Mucosa of rectum (tissue), 2 donors: ENCODE measurements at regions not wholly inside any gene's neighbourhood (a gene's known extent, or its start where the extent isn't known, plus 50 kb on each side); places are given as distances from the start of the nearest gene placed in this dataset.
A peak's percentile ranks its signal among the peaks of the same experiment; 100 is the strongest.

Experiments used
- H3K27ac ChIP-seq, 2 donors: one replicate each; pipeline ENCODE4 v1.7.0; 2013; ENCODE audit warnings: inconsistent platforms in 2 of 2, low read depth in 2 of 2, low read length in 2 of 2
- H3K27me3 ChIP-seq, 2 donors: one replicate each; pipeline ENCODE4 v1.7.0; 2013; ENCODE audit warnings: low read length in 2 of 2; ENCODE audit not compliant: control insufficient read depth in 2 of 2, insufficient read depth in 2 of 2
- H3K36me3 ChIP-seq, 2 donors: one replicate each; pipeline ENCODE4 v1.7.0; 2013; ENCODE audit warnings: low read length in 2 of 2; ENCODE audit not compliant: control insufficient read depth in 2 of 2, insufficient read depth in 2 of 2
- H3K4me1 ChIP-seq, 2 donors: one replicate each; pipeline ENCODE4 v1.7.0; 2013; ENCODE audit warnings: low read length in 2 of 2, mild to moderate bottlenecking in 1 of 2; ENCODE audit not compliant: control insufficient read depth in 2 of 2, insufficient read depth in 2 of 2
- H3K4me3 ChIP-seq, 2 donors: one replicate each; pipeline ENCODE4 v1.7.0; 2013; ENCODE audit warnings: low read length in 2 of 2
- H3K9ac ChIP-seq, 2 donors: one replicate each; pipeline ENCODE4 v1.7.0; 2013; ENCODE audit warnings: low read length in 2 of 2, low read depth in 1 of 2, mild to moderate bottlenecking in 1 of 2
- H3K9me3 ChIP-seq, 2 donors: one replicate each; pipeline ENCODE4 v1.7.0; 2013; ENCODE audit warnings: low read length in 2 of 2; ENCODE audit not compliant: control insufficient read depth in 2 of 2
- donor health status: healthy.
- donor health status: Normal muscosa, but diverticular disease.

GRCh38 chr1:221804303-221804702 lies 62.4 kb upstream of the DUSP10 start:
- H3K4me1 ChIP-seq: peaks cover 0 to 4% of the 10 kb centered on the region in 2 donors
- no peaks in the 10 kb centered on the region for H3K27me3 ChIP-seq
- no peaks in the 10 kb centered on the region for H3K36me3 ChIP-seq
- H3K9ac ChIP-seq: no peak overlapping the region
- H3K4me3 ChIP-seq: no peak overlapping the region
- no peak overlapping the region for H3K27ac ChIP-seq
- H3K9me3 ChIP-seq: no peaks in the 10 kb centered on the region

- H3K27ac ChIP-seq: no peak overlapping the region
- H3K4me1 ChIP-seq: no peaks in the 10 kb centered on the region
- no peak overlapping the region for H3K9ac ChIP-seq
- no peak overlapping the region for H3K4me3 ChIP-seq
- H3K36me3 ChIP-seq: no peaks in the 10 kb centered on the region
- no peaks in the 10 kb centered on the region for H3K9me3 ChIP-seq
- no peaks in the 10 kb centered on the region for H3K27me3 ChIP-seq
Observed at GRCh38 chr1:221801773-221802516, 60.1 kb upstream of the DUSP10 start.

- H3K27ac ChIP-seq: no peak overlapping the region
- no peak overlapping the region for H3K9ac ChIP-seq
- no peaks in the 10 kb centered on the region for H3K27me3 ChIP-seq
- H3K36me3 ChIP-seq: no peaks in the 10 kb centered on the region
- no peaks in the 10 kb centered on the region for H3K4me1 ChIP-seq
- H3K4me3 ChIP-seq: no peak overlapping the region
- H3K9me3 ChIP-seq: no peaks in the 10 kb centered on the region
Observed at GRCh38 chr1:221801251-221801661, 59.4 kb upstream of the DUSP10 start.

GRCh38 chr1:221800831-221801230 lies 58.9 kb upstream of the DUSP10 start:
- Histone ChIP-seq H3K27ac (no peak overlapping the region), H3K4me1 (no peaks in the 10 kb centered on the region), H3K36me3 (no peaks in the 10 kb centered on the region), H3K9ac (no peak overlapping the region), H3K9me3 (no peaks in the 10 kb centered on the region), H3K4me3 (no peak overlapping the region), H3K27me3 (no peaks in the 10 kb centered on the region)

DNA sequence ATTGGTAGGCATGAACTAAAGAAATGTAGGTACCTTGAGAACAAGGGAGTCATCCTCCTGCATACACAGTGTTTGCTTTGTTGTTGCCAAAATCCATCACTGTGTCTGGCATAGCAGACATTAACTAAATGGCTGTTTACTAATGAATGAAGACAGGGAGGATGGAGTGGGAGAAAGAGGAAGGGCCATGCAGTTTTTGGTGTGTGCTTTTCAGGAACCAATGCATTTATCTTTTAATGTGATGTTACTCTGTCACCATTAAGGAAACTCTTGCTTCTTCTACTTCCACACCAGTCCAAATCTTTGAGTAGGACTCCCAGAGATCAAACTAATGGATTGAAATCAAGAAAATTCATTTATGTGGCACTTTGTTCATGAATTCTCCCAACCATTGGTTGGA lies 55.6 kb upstream of the DUSP10 start:
- Histone ChIP-seq H3K27me3 (no peaks in the 10 kb centered on the region), H3K4me3 (no peak overlapping the region), H3K27ac (no peak overlapping the region), H3K36me3 (no peaks in the 10 kb centered on the region), H3K9ac (no peak overlapping the region), H3K9me3 (no peaks in the 10 kb centered on the region), H3K4me1 (no peaks in the 10 kb centered on the region)

DNA sequence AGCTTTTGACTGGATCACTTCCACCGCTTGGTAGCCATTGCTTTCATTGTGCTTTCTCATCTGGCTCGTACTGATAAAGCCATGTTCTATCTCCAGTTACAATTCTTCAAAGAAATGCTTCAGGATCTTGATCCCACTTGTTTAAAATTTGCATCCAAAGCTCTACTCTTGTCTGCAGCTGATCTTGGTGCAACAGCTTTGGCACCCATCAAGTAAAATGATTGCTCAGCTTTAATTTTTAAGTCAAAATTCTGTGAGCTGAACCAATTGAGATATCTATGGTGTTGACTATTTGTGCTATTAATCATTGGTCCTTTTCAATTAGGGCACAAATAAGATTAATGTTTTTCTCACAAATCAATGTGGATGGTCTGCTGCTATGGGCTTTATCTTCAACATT lies 54.8 kb upstream of the DUSP10 start:
- Histone ChIP-seq H3K9ac (no peak overlapping the region), H3K27ac (no peak overlapping the region)

GRCh38 chr1:221795380-221795779 lies 53.5 kb upstream of the DUSP10 start:
- no peaks in the 10 kb centered on the region for H3K9me3 ChIP-seq
- H3K9ac ChIP-seq: no peak overlapping the region
- no peaks in the 10 kb centered on the region for H3K27me3 ChIP-seq
- no peak overlapping the region for H3K27ac ChIP-seq
- no peak overlapping the region for H3K4me3 ChIP-seq
- H3K36me3 ChIP-seq: no peaks in the 10 kb centered on the region
- H3K4me1 ChIP-seq: no peaks in the 10 kb centered on the region

More for the DNA sequence above, 54.8 kb upstream of the DUSP10 start:
- Histone ChIP-seq H3K36me3 (no peaks in the 10 kb centered on the region), H3K4me1 (no peaks in the 10 kb centered on the region), H3K9me3 (no peaks in the 10 kb centered on the region), H3K27me3 (no peaks in the 10 kb centered on the region), H3K4me3 (no peak overlapping the region)

- Histone ChIP-seq H3K27me3 (no peaks in the 10 kb centered on the region), H3K4me1 (no peaks in the 10 kb centered on the region), H3K36me3 (no peaks in the 10 kb centered on the region), H3K9me3 (no peaks in the 10 kb centered on the region), H3K4me3 (no peak overlapping the region), H3K9ac (no peak overlapping the region), H3K27ac (no peak overlapping the region)
Observed at GRCh38 chr1:221794935-221795334, 53.0 kb upstream of the DUSP10 start.

DNA sequence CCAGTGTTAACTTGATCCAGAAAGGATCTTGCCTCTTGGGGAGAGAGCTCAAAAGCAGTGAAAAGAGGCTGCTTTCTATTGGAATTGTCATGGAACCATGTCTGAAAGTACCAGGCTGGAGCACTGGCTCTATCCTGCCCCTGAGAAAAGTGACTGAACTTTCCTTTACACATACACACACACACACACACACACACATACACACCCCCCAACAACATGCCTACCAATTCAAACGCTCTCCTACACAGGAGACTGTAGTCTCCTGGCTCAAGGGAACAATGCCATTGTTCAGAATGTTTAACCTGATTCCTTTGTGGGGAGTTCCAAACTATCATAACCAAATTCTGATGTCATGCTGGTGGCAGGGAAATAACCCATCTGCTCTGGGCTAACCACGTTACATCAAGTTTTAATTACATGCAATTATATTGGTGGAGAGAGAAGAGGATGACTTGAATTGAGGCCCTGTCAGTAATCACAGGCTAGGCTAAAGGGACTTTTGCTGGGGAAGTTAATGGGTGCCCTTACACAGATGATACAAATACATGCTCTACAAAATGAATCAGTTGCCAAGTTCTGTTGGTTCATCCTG lies 52.3 kb upstream of the DUSP10 start:
- Histone ChIP-seq H3K4me3 (no peak overlapping the region), H3K4me1 (no peaks in the 10 kb centered on the region), H3K27ac (peak overlapping the region in 1 of 2 donors; percentile 50), H3K9me3 (no peaks in the 10 kb centered on the region), H3K27me3 (no peaks in the 10 kb centered on the region), H3K9ac (no peak overlapping the region), H3K36me3 (no peaks in the 10 kb centered on the region)

DNA sequence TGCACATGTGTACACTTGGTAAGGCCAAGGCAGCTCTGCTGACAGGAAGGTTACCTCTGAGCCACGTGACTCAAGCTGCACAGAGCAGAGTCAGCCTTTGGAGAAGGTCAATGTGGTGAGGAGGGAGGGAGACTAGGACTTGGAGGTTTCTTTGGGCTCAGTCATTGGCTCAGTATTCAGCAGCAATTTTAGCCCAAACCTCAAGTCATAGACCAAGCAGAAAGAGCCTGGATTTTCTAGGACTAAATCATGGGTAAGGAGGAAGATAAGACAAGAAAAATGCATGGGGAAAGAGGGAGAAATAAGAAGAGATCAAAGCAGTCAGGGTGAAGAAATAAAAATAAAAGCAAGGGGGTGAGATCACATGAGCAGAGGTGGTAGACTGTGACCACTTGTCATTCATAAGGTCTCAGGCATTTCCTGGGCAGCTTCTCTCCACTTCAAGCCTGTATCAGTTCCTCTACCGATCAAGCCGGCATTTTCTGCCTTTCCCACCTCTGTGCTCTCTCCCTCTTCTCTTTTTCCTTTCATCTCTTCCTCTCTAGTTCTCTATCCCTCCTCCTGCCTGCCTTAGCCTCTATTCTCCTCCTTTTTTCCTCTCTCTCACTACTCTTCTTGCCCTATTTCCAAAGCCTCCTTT lies 51.7 kb upstream of the DUSP10 start:
- H3K36me3 ChIP-seq: no peaks in the 10 kb centered on the region
- no peaks in the 10 kb centered on the region for H3K9me3 ChIP-seq
- no peak overlapping the region for H3K9ac ChIP-seq
- H3K27ac ChIP-seq: peak overlapping the region in 1 of 2 donors; percentile 50
- H3K4me1 ChIP-seq: no peaks in the 10 kb centered on the region
- H3K4me3 ChIP-seq: no peak overlapping the region
- H3K27me3 ChIP-seq: no peaks in the 10 kb centered on the region
